SK-N-SH (cell line): ENCODE measurements at regions not wholly inside any gene's neighbourhood (a gene's known extent, or its start where the extent isn't known, plus 50 kb on each side); places are given as distances from the start of the nearest gene placed in this dataset.

ENCODE experiments used
- CTCF ChIA-PET: fragments of 300-600, 350-600 bp; formaldehyde crosslinking; extraction: SDS; loops from one replicate; lab custom pipeline; 2021; lab: Yijun Ruan, JAX
- POLR2A ChIA-PET: fragments of 350-600 bp; sonication (Branson Sonifier 250); formaldehyde crosslinking; extraction: SDS; loops from one replicate; lab custom pipeline; 2020; ENCODE audit warnings: antibody characterized with exemption, inconsistent platforms; lab: Yijun Ruan, JAX
- DNase-seq: peaks from one replicate; pipeline ENCODE4 v3.0.0; 2012
- H2AFZ ChIP-seq: fragments of 200-600 bp; sonication (generic); 2 replicates; pipeline ENCODE4 v1.8.1; 2016; ENCODE audit warnings: antibody characterized with exemption, mild to moderate bottlenecking, low read depth
- H3F3A ChIP-seq: fragments of 200-600 bp; sonication (generic); replicated peaks from 2 replicates; pipeline ENCODE3; 2016; ENCODE audit warnings: antibody characterized with exemption, mild to moderate bottlenecking; ENCODE audit not compliant: insufficient read depth
- H3K27ac ChIP-seq, 2 experiments: fragments of 200-500 bp in 1 of 2; fragments of 200-600 bp in 1 of 2; sonication (Bioruptor generic) in 1 of 2; sonication (generic), shearing (Covaris generic) in 1 of 2; 2 replicates each; pipeline versions ENCODE4 v1.5.1 to v1.6.1; 2014 to 2016; ENCODE audit warnings: low read depth in 2 of 2, inconsistent platforms in 1 of 2, low read length in 1 of 2, mild to moderate bottlenecking in 1 of 2, mixed read lengths in 1 of 2
- H3K27me3 ChIP-seq: fragments of 200-600 bp; sonication (generic), shearing (Covaris generic); 2 replicates; pipeline ENCODE4 v1.6.1; 2016; ENCODE audit warnings: mixed run types; ENCODE audit not compliant: insufficient read depth
- H3K36me3 ChIP-seq, 2 experiments: fragments of 200-500 bp in 1 of 2; fragments of 200-600 bp in 1 of 2; sonication (Bioruptor generic) in 1 of 2; sonication (generic) in 1 of 2; replicated peaks in 1 of 2; 2 replicates each; pipeline versions ENCODE3 to v1.5.1; 2014 to 2016; ENCODE audit warnings: low read length in 1 of 2, mild to moderate bottlenecking in 1 of 2; ENCODE audit not compliant: insufficient read depth in 2 of 2, control insufficient read depth in 1 of 2
- H3K4me1 ChIP-seq, 2 experiments: fragments of 200-500 bp in 1 of 2; fragments of 200-600 bp in 1 of 2; sonication (Bioruptor generic) in 1 of 2; sonication (generic), shearing (Covaris generic) in 1 of 2; 2 replicates each; pipeline versions ENCODE4 v1.5.1 to v1.6.1; 2014 to 2016; ENCODE audit warnings: low read depth in 1 of 2, low read length in 1 of 2, mixed run types in 1 of 2; ENCODE audit not compliant: insufficient read depth in 2 of 2, control insufficient read depth in 1 of 2
- H3K4me2 ChIP-seq: fragments of 200-600 bp; sonication (generic), shearing (Covaris generic); 2 replicates; pipeline ENCODE4 v1.6.1; 2017; ENCODE audit warnings: mixed run types
- H3K4me3 ChIP-seq, 2 experiments: fragments of 200-500 bp in 1 of 2; fragments of 200-600 bp in 1 of 2; sonication (Bioruptor generic) in 1 of 2; sonication (generic), shearing (Covaris generic) in 1 of 2; 2 replicates each; pipeline versions ENCODE4 v1.5.1 to v1.8.1; 2014 to 2016; ENCODE audit warnings: low read depth in 2 of 2, inconsistent platforms in 1 of 2, low read length in 1 of 2, mild to moderate bottlenecking in 1 of 2, mixed read lengths in 1 of 2, moderate library complexity in 1 of 2
- H3K79me2 ChIP-seq: fragments of 200-600 bp; sonication (generic); 2 replicates; pipeline ENCODE4 v1.8.1; 2017; ENCODE audit warnings: mild to moderate bottlenecking; ENCODE audit not compliant: insufficient read depth
- H3K9ac ChIP-seq: fragments of 200-600 bp; sonication (generic); 2 replicates; pipeline ENCODE4 v1.6.1; 2017; ENCODE audit warnings: mixed run types
- H3K9me2 ChIP-seq: fragments of 200-600 bp; sonication (generic); 2 replicates; pipeline ENCODE4 v1.6.1; 2017; ENCODE audit warnings: mixed run types
- H3K9me3 ChIP-seq: fragments of 200-600 bp; sonication (generic); 2 replicates; pipeline ENCODE4 v1.6.1; 2017; ENCODE audit warnings: mixed run types, mild to moderate bottlenecking, moderate library complexity
- H4K20me1 ChIP-seq: fragments of 200-600 bp; sonication (generic); 2 replicates; pipeline ENCODE4 v1.6.1; 2017; ENCODE audit warnings: mild to moderate bottlenecking, mixed run types; ENCODE audit not compliant: insufficient read depth
- CHD2 ChIP-seq: fragments of 150-350 bp; IDR thresholded peaks from 2 replicates; pipeline ENCODE4 v1.6.1; 2018; ENCODE audit warnings: low read length; ENCODE audit not compliant: partially characterized antibody
- ELF1 ChIP-seq: IDR thresholded peaks from 2 replicates; pipeline ENCODE4 v1.4.0; 2012
- EZH2phosphoT487 ChIP-seq: fragments of 200-600 bp; sonication (generic); IDR thresholded peaks from 2 replicates; pipeline ENCODE4 v1.6.1; 2017; ENCODE audit warnings: low read depth, mixed run types, mild to moderate bottlenecking, antibody characterized with exemption, moderate library complexity, borderline replicate concordance
- FOSL2 ChIP-seq: IDR thresholded peaks from 2 replicates; pipeline ENCODE4 v1.4.0; 2012; ENCODE audit warnings: low read depth, mild to moderate bottlenecking, moderate library complexity, borderline replicate concordance
- FOXJ3 ChIP-seq: sonication (generic); formaldehyde crosslinking; IDR thresholded peaks from 2 replicates; pipeline ENCODE4 v1.5.1; 2020; ENCODE audit warnings: mild to moderate bottlenecking, missing genetic modification reagents
- GABPA ChIP-seq: IDR thresholded peaks from 2 replicates; pipeline ENCODE4 v1.4.0; 2012; ENCODE audit warnings: low read depth, mild to moderate bottlenecking
- GATA2 ChIP-seq: sonication (generic); formaldehyde crosslinking; IDR thresholded peaks from 2 replicates; pipeline ENCODE4 v1.5.0; 2020; ENCODE audit warnings: mild to moderate bottlenecking, missing genetic modification reagents
- IRF3 ChIP-seq: fragments of 150-350 bp; IDR thresholded peaks from 2 replicates; pipeline ENCODE4 v1.6.1; 2016; ENCODE audit warnings: mild to moderate bottlenecking, low read depth, low read length
- JUND ChIP-seq: IDR thresholded peaks from 2 replicates; pipeline ENCODE4 v1.4.0; 2012
- MAX ChIP-seq: IDR thresholded peaks from 2 replicates; pipeline ENCODE4 v1.4.0; 2012; ENCODE audit warnings: low read depth
- MXI1 ChIP-seq: IDR thresholded peaks from 2 replicates; pipeline ENCODE4 v1.6.1; 2012; ENCODE audit warnings: mild to moderate bottlenecking, low read depth, low read length, improper control_type of control experiment
- NRF1 ChIP-seq: IDR thresholded peaks from 2 replicates; pipeline ENCODE4 v1.6.1; 2012; ENCODE audit warnings: low read depth, mild to moderate bottlenecking, low read length
- RCOR1 ChIP-seq: fragments of 150-350 bp; IDR thresholded peaks from 2 replicates; pipeline ENCODE4 v1.6.1; 2017; ENCODE audit warnings: antibody characterized with exemption, low read length
- RFX5 ChIP-seq: IDR thresholded peaks from 2 replicates; pipeline ENCODE4 v1.6.1; 2012; ENCODE audit warnings: mild to moderate bottlenecking, improper control_type of control experiment, low read length
- TAF1 ChIP-seq: IDR thresholded peaks from 2 replicates; pipeline ENCODE4 v1.6.1; 2012; ENCODE audit warnings: low read depth, mild to moderate bottlenecking, low read length, moderate library complexity, borderline replicate concordance
- TEAD4 ChIP-seq: IDR thresholded peaks from 2 replicates; pipeline ENCODE4 v1.4.0; 2012; ENCODE audit warnings: mild to moderate bottlenecking, borderline replicate concordance; ENCODE audit not compliant: insufficient read depth
- YY1 ChIP-seq: IDR thresholded peaks from 2 replicates; pipeline ENCODE4 v1.4.0; 2012; ENCODE audit warnings: low read depth, mild to moderate bottlenecking
- WGBS: methylation state at CpG from one replicate; pipeline ENCODE4 v1.1.6; 2017; ENCODE audit warnings: low lambda C conversion rate; 5-methylcytosine and 5-hydroxymethylcytosine counted together
- TF ChIP-seq, protein P1 (sequence below): IDR thresholded peaks from 2 replicates; pipeline ENCODE4; 2012
- TF ChIP-seq, protein P2 (sequence below): IDR thresholded peaks from 2 replicates; pipeline ENCODE4 v1.4.0; 2012; ENCODE audit warnings: low read depth, borderline replicate concordance

DNA sequence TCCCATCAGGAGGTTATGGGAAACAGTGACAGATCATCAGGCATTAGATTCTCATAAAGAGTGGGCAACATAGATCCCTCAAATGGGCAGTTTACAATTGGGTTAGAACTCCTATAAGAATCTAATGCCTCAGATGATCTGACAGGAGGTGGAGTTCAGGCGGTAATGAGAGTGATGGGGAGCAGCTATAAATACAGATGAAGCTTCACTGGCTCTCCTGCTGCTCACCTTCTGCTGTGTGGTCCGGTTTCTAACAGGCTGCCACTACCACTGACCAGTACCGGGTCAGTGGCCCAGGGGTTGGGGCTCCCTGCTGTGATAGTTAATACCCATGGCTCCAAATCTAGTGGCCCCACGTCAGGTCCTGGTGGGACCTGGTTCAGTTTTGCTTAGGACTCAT, 135.7 kb downstream of the OR2B2 start:
- H3K4me3 ChIP-seq: no peak overlapping the region
- no peak for DNase-seq
- H3K4me1 ChIP-seq: peaks cover 0 to 3% of the 10 kb centered on the region in 2 experiments; a peak in 1 of 4 replicates
- H3K9me2 ChIP-seq: no peaks in the 10 kb centered on the region
- TF ChIP-seq MAX: no peak
- TF ChIP-seq YY1: no peak
- no peak for TF ChIP-seq ELF1
- no peak for TF ChIP-seq EZH2phosphoT487
- no peak for TF ChIP-seq FOSL2
- TF ChIP-seq IRF3: no peak
- 62% methylated on average over 2 of the region's 4 CpGs for WGBS
- no peaks in the 10 kb centered on the region for H3F3A ChIP-seq
- no peaks in the 10 kb centered on the region for H3K9me3 ChIP-seq
- H4K20me1 ChIP-seq: no peaks in the 10 kb centered on the region
- ChIA-PET CTCF (interaction anchor here (1.3 kb wide), 1 partner anchor 19 kb away, joined by 5 read pairs; no protein-coding TSS in a partner anchor), POLR2A (no interaction called here)
- H3K9ac ChIP-seq: no peak overlapping the region
- H3K4me2 ChIP-seq: no peak overlapping the region
- no peaks in the 10 kb centered on the region for H3K79me2 ChIP-seq
- H3K27me3 ChIP-seq: no peaks in the 10 kb centered on the region
- no peaks in the 10 kb centered on the region for H3K36me3 ChIP-seq
- H2AFZ ChIP-seq: no peak overlapping the region
- no peak overlapping the region for H3K27ac ChIP-seq

- no peak overlapping the region for H3K9ac ChIP-seq
- ChIA-PET CTCF (interaction anchor here (1.0 to 1.3 kb wide), 2 partner anchors 20 to 24 kb away, joined by 4 to 5 read pairs; no protein-coding TSS in a partner anchor), POLR2A (no interaction called here)
- no peak overlapping the region for H3K27ac ChIP-seq
- H3K4me3 ChIP-seq: no peak overlapping the region
- no peaks in the 10 kb centered on the region for H3K9me2 ChIP-seq
- H3F3A ChIP-seq: no peaks in the 10 kb centered on the region
- DNase-seq: no peak
- H4K20me1 ChIP-seq: no peaks in the 10 kb centered on the region
- H3K9me3 ChIP-seq: no peaks in the 10 kb centered on the region
- no peaks in the 10 kb centered on the region for H3K36me3 ChIP-seq
- no peak overlapping the region for H2AFZ ChIP-seq
- TF ChIP-seq GABPA (no peak), TEAD4 (no peak), IRF3 (no peak), MXI1 (no peak), GATA2 (CRISPR knock-in tag) (no peak), YY1 (no peak), ELF1 (no peak), JUND (no peak), TAF1 (no peak), RFX5 (no peak), RCOR1 (no peak), CHD2 (no peak), FOXJ3 (CRISPR knock-in tag) (no peak), NRF1 (no peak), EZH2phosphoT487 (no peak)
- TF ChIP-seq, protein P1, sequence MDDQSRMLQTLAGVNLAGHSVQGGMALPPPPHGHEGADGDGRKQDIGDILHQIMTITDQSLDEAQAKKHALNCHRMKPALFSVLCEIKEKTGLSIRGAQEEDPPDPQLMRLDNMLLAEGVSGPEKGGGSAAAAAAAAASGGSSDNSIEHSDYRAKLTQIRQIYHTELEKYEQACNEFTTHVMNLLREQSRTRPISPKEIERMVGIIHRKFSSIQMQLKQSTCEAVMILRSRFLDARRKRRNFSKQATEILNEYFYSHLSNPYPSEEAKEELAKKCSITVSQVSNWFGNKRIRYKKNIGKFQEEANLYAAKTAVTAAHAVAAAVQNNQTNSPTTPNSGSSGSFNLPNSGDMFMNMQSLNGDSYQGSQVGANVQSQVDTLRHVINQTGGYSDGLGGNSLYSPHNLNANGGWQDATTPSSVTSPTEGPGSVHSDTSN: no peak
- TF ChIP-seq, protein P2, sequence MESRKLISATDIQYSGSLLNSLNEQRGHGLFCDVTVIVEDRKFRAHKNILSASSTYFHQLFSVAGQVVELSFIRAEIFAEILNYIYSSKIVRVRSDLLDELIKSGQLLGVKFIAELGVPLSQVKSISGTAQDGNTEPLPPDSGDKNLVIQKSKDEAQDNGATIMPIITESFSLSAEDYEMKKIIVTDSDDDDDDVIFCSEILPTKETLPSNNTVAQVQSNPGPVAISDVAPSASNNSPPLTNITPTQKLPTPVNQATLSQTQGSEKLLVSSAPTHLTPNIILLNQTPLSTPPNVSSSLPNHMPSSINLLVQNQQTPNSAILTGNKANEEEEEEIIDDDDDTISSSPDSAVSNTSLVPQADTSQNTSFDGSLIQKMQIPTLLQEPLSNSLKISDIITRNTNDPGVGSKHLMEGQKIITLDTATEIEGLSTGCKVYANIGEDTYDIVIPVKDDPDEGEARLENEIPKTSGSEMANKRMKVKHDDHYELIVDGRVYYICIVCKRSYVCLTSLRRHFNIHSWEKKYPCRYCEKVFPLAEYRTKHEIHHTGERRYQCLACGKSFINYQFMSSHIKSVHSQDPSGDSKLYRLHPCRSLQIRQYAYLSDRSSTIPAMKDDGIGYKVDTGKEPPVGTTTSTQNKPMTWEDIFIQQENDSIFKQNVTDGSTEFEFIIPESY: no peak
- TF ChIP-seq, all 33 proteins: peak for 0
- Histone ChIP-seq H3K4me2 (no peak overlapping the region), H3K79me2 (no peaks in the 10 kb centered on the region), H3K4me1 (peaks cover 0 to 3% of the 10 kb centered on the region in 2 experiments; a peak in 1 of 4 replicates), H3K27me3 (no peaks in the 10 kb centered on the region)
- WGBS: 67% methylated on average over 9 of the region's 9 CpGs
Measured at GRCh38 chr6:27775796-27776184, 136.4 kb downstream of the OR2B2 start.
